CD4-positive, alpha-beta memory T cell (primary cell): ENCODE measurements at regions not wholly inside any gene's neighbourhood (a gene's known extent, or its start where the extent isn't known, plus 50 kb on each side); places are given as distances from the start of the nearest gene placed in this dataset.
"Not testable (repeated sequence)": the region's sequence is repeated elsewhere in the genome, so short reads cannot be mapped to it uniquely, and the experiment has no call there.

ENCODE experiments used
- CTCF ChIA-PET: fragments of 350-600 bp; sonication (Branson Sonifier 250); formaldehyde crosslinking; loops from one replicate; lab custom pipeline; 2021; ENCODE audit warnings: inconsistent platforms; ENCODE audit not compliant: partially characterized antibody; lab: Charles Lee
- POLR2A ChIA-PET: fragments of 350-600 bp; sonication (Branson Sonifier 250); formaldehyde crosslinking; loops from one replicate; lab custom pipeline; 2021; ENCODE audit not compliant: partially characterized antibody; lab: Charles Lee
- DNase-seq, 5 donors: peaks; one replicate each; pipeline versions ENCODE4 v3.0.0 to v3.0.0-alpha.2; 2020 to 2022; ENCODE audit warnings: mixed read lengths in 1 of 5
- H3K27ac ChIP-seq: one replicate; pipeline ENCODE4 v1.7.0; 2013; ENCODE audit warnings: low read depth, low read length
- H3K27me3 ChIP-seq: 2 replicates; pipeline ENCODE4 v1.7.0; 2013; ENCODE audit warnings: mild to moderate bottlenecking, low read length, moderate library complexity; ENCODE audit not compliant: insufficient read depth
- H3K36me3 ChIP-seq: 2 replicates; pipeline ENCODE4 v1.7.0; 2013; ENCODE audit warnings: mild to moderate bottlenecking, low read length, moderate library complexity; ENCODE audit not compliant: insufficient read depth
- H3K4me1 ChIP-seq: 2 replicates; pipeline ENCODE4 v1.7.0; 2013; ENCODE audit warnings: mild to moderate bottlenecking, low read length, moderate library complexity; ENCODE audit not compliant: insufficient read depth
- H3K4me3 ChIP-seq, 2 donors: one replicate each; pipeline ENCODE4 v1.7.0; 2013; ENCODE audit warnings: low read length in 2 of 2, mild to moderate bottlenecking in 1 of 2
- H3K9me3 ChIP-seq, 2 donors: one replicate each; pipeline ENCODE4 v1.7.0; 2013; ENCODE audit warnings: low read length in 2 of 2, control low read depth in 1 of 2; ENCODE audit not compliant: control insufficient read depth in 1 of 2
- H3K27ac Mint-ChIP-seq, 7 donors: one replicate each; pipeline ENCODE4 v1.8.0; 2020 to 2021; ENCODE audit warnings: mixed read lengths in 7 of 7, mild to moderate bottlenecking in 6 of 7, inconsistent platforms in 3 of 7, moderate library complexity in 3 of 7
- H3K27me3 Mint-ChIP-seq, 2 donors: one replicate each; pipeline ENCODE4 v1.8.0; 2020 to 2021; ENCODE audit warnings: mixed read lengths in 2 of 2
- H3K36me3 Mint-ChIP-seq, 2 donors: one replicate each; pipeline ENCODE4 v1.8.0; 2020 to 2021; ENCODE audit warnings: mixed read lengths in 2 of 2, inconsistent platforms in 1 of 2, mild to moderate bottlenecking in 1 of 2
- H3K4me1 Mint-ChIP-seq, 4 donors: one replicate each; pipeline ENCODE4 v1.8.0; 2020 to 2021; ENCODE audit warnings: mixed read lengths in 4 of 4, mild to moderate bottlenecking in 1 of 4
- H3K4me3 Mint-ChIP-seq, 8 donors: one replicate each; pipeline ENCODE4 v1.8.0; 2020 to 2021; ENCODE audit warnings: mixed read lengths in 8 of 8, mild to moderate bottlenecking in 7 of 8, moderate library complexity in 6 of 8, inconsistent platforms in 3 of 8
- H3K9me3 Mint-ChIP-seq, 8 donors: one replicate each; pipeline ENCODE4 v1.8.0; 2020 to 2021; ENCODE audit warnings: mixed read lengths in 8 of 8, mild to moderate bottlenecking in 5 of 8, inconsistent platforms in 3 of 8, moderate library complexity in 1 of 8
- intact Hi-C: fragments of 100-400 bp; cut with micrococcal nuclease; formaldehyde crosslinking; loops from one replicate; pipeline ENCODE4 v1.15.1; 2023

- Mint-ChIP-seq H3K36me3 (no peaks in the 10 kb centered on the region), H3K4me3 (no peak overlapping the region), H3K4me1 (no peaks in the 10 kb centered on the region), H3K27me3 (peaks cover 1 to 4% of the 10 kb centered on the region in 2 donors), H3K9me3 (peaks cover 0 to 5% (median 0%) of the 10 kb centered on the region in 8 donors), H3K27ac (no peak overlapping the region)
- Histone ChIP-seq H3K4me1 (no peaks in the 10 kb centered on the region), H3K27ac (no peak overlapping the region), H3K27me3 (no peaks in the 10 kb centered on the region), H3K36me3 (no peaks in the 10 kb centered on the region), H3K9me3 (no peaks in the 10 kb centered on the region), H3K4me3 (no peak overlapping the region)
- intact Hi-C loops, result no loop called here
- ChIA-PET CTCF (no interaction called here), POLR2A (no interaction called here)
- DNase-seq, result no peak
Observed at GRCh38 chr6:80594461-80594860, 488.0 kb downstream of the BCKDHB start.

- Histone ChIP-seq H3K4me3 (no peak overlapping the region), H3K4me1 (no peaks in the 10 kb centered on the region), H3K27me3 (no peaks in the 10 kb centered on the region), H3K9me3 (no peaks in the 10 kb centered on the region), H3K36me3 (no peaks in the 10 kb centered on the region), H3K27ac (no peak overlapping the region)
- Mint-ChIP-seq H3K36me3 (no peaks in the 10 kb centered on the region), H3K4me3 (no peak overlapping the region), H3K9me3 (peaks cover 0 to 6% (median under 1%) of the 10 kb centered on the region in 8 donors), H3K27ac (no peak overlapping the region), H3K4me1 (no peaks in the 10 kb centered on the region), H3K27me3 (peaks cover 0 to 1% of the 10 kb centered on the region in 2 donors)
- DNase-seq, result no peak
- intact Hi-C loops, result no loop called here
- ChIA-PET CTCF (no interaction called here), POLR2A (no interaction called here)
Observed at GRCh38 chr6:80592436-80592835, 486.0 kb downstream of the BCKDHB start.

- DNase-seq, result no peak
- no peaks in the 10 kb centered on the region for H3K36me3 Mint-ChIP-seq
- H3K36me3 ChIP-seq, result no peaks in the 10 kb centered on the region
- no peaks in the 10 kb centered on the region for H3K4me1 ChIP-seq
- no peak overlapping the region for H3K4me3 ChIP-seq
- intact Hi-C loops, result no loop called here
- no peak overlapping the region for H3K4me3 Mint-ChIP-seq
- peaks cover 3 to 22% (median 14%) of the 10 kb centered on the region in 8 donors for H3K9me3 Mint-ChIP-seq
- no peak overlapping the region for H3K27ac ChIP-seq
- POLR2A ChIA-PET, result no interaction called here
- H3K27me3 ChIP-seq, result no peaks in the 10 kb centered on the region
- H3K9me3 ChIP-seq, result no peaks in the 10 kb centered on the region
- no peak overlapping the region for H3K27ac Mint-ChIP-seq
- CTCF ChIA-PET, result no interaction called here
- H3K4me1 Mint-ChIP-seq, result no peaks in the 10 kb centered on the region
- no peaks in the 10 kb centered on the region for H3K27me3 Mint-ChIP-seq
Observed at GRCh38 chr6:80586242-80586641, 479.8 kb downstream of the BCKDHB start.

GRCh38 chr6:80579391-80580023 is 473.0 kb downstream of the BCKDHB start:
- Mint-ChIP-seq H3K27me3 (no peaks in the 10 kb centered on the region), H3K27ac (no peak overlapping the region), H3K9me3 (peaks cover 0 to 5% (median 0%) of the 10 kb centered on the region in 8 donors), H3K4me3 (no peak overlapping the region), H3K4me1 (no peaks in the 10 kb centered on the region), H3K36me3 (no peaks in the 10 kb centered on the region)
- ChIA-PET POLR2A (no interaction called here), CTCF (no interaction called here)
- Histone ChIP-seq H3K9me3 (no peaks in the 10 kb centered on the region), H3K27me3 (no peaks in the 10 kb centered on the region), H3K4me3 (no peak overlapping the region), H3K36me3 (no peaks in the 10 kb centered on the region), H3K27ac (no peak overlapping the region), H3K4me1 (no peaks in the 10 kb centered on the region)
- intact Hi-C loops, result no loop called here
- DNase-seq, result no peak

GRCh38 chr6:80573320-80573719 is 466.8 kb downstream of the BCKDHB start:
- H3K4me3 Mint-ChIP-seq, H3K4me1 ChIP-seq, CTCF ChIA-PET, DNase-seq, H3K9me3 ChIP-seq, H3K36me3 ChIP-seq, H3K27me3 Mint-ChIP-seq, H3K27ac ChIP-seq, H3K27me3 ChIP-seq, H3K9me3 Mint-ChIP-seq, H3K4me3 ChIP-seq, intact Hi-C loops, H3K36me3 Mint-ChIP-seq, H3K4me1 Mint-ChIP-seq, POLR2A ChIA-PET, H3K27ac Mint-ChIP-seq: not testable (repeated sequence)

- Mint-ChIP-seq H3K27me3 (no peaks in the 10 kb centered on the region), H3K4me3 (no peak overlapping the region), H3K27ac (no peak overlapping the region), H3K9me3 (peaks cover 0 to 2% (median 0%) of the 10 kb centered on the region in 8 donors), H3K4me1 (no peaks in the 10 kb centered on the region), H3K36me3 (no peaks in the 10 kb centered on the region)
- ChIA-PET POLR2A (no interaction called here), CTCF (no interaction called here)
- no peaks in the 10 kb centered on the region for H3K27me3 ChIP-seq
- intact Hi-C loops, result no loop called here
- H3K9me3 ChIP-seq, result no peaks in the 10 kb centered on the region
- no peaks in the 10 kb centered on the region for H3K4me1 ChIP-seq
- H3K4me3 ChIP-seq, result no peak overlapping the region
- H3K36me3 ChIP-seq, result no peaks in the 10 kb centered on the region
- DNase-seq, result no peak
- H3K27ac ChIP-seq, result no peak overlapping the region
Observed at GRCh38 chr6:80566361-80566760, 459.9 kb downstream of the BCKDHB start.

- intact Hi-C loops, result no loop called here
- CTCF ChIA-PET, result no interaction called here
- Histone ChIP-seq H3K4me1 (no peaks in the 10 kb centered on the region), H3K27ac (no peak overlapping the region), H3K36me3 (no peaks in the 10 kb centered on the region), H3K4me3 (no peak overlapping the region), H3K27me3 (no peaks in the 10 kb centered on the region), H3K9me3 (no peaks in the 10 kb centered on the region)
- no peak overlapping the region for H3K27ac Mint-ChIP-seq
- H3K27me3 Mint-ChIP-seq, result no peaks in the 10 kb centered on the region
- H3K4me1 Mint-ChIP-seq, result no peaks in the 10 kb centered on the region
- no peak for DNase-seq
- H3K9me3 Mint-ChIP-seq, result peaks cover 0 to 2% (median 0%) of the 10 kb centered on the region in 8 donors
- H3K4me3 Mint-ChIP-seq, result no peak overlapping the region
- POLR2A ChIA-PET, result no interaction called here
- no peaks in the 10 kb centered on the region for H3K36me3 Mint-ChIP-seq
Observed at GRCh38 chr6:80553071-80553740, 446.7 kb downstream of the BCKDHB start.
